HG02840 (cell line): ENCODE measurements at regions not wholly inside any gene's neighbourhood (a gene's known extent, or its start where the extent isn't known, plus 50 kb on each side); places are given as distances from the start of the nearest gene placed in this dataset.

Experiments used
- ATAC-seq: cut with Tn5 transposase; IDR thresholded peaks from one replicate; pipeline ENCODE4 v1.9.1; 2021; ENCODE audit warnings: mild to moderate bottlenecking, moderate library complexity, moderate number of reproducible peaks; ENCODE audit not compliant: unreplicated experiment, low FRiP score

GRCh38 chr6:134516582-134516981, 198.7 kb upstream of the SGK1 start:
- ATAC-seq: no peak

DNA sequence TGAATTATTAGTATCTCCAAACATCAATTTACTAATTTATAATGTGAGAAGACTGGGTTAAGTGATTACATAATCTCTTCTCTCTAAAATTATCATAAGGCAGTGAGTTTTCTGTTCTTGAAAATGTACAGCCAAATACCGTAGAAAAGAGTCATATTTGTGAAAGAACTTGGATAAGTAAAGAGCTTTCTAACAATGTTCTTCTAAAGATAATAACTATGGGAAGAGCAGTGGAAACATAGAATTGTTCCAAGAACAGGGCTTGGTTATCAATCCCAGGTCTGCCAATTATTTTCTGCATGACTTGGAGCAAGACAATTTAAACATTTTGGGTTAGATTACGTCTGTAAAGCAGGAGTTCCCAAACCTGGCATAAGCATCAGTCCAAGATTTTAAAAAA, 198.1 kb upstream of the SGK1 start:
- ATAC-seq: no peak

- ATAC-seq: no peak
Measured at GRCh38 chr6:134512981-134513391, 195.1 kb upstream of the SGK1 start.

GRCh38 chr6:134511984-134512683, 194.2 kb upstream of the SGK1 start:
- ATAC-seq: no peak

GRCh38 chr6:134510920-134511319, 193.0 kb upstream of the SGK1 start:
- no peak for ATAC-seq

DNA sequence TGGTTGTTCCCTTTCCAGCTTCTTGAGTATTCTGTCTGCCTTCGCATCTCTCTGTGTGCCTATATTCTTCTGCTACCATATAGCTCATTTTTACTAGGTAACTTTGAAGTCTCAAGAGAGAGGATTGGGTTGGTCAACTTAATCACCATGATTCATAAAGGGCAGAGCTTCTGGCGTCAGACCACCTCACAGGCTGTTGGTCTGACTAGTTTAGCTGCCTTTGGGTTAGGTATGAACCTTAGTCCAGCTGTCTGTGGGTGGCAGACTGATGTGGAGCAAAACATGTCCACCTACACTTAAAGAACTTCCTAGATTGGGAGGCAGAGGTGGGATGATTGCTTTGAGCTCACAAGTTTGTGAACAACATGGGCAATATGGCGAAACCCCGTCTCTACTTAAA, 192.2 kb upstream of the SGK1 start:
- ATAC-seq: no peak

GRCh38 chr6:134508862-134509498, 191.1 kb upstream of the SGK1 start:
- no peak for ATAC-seq

DNA sequence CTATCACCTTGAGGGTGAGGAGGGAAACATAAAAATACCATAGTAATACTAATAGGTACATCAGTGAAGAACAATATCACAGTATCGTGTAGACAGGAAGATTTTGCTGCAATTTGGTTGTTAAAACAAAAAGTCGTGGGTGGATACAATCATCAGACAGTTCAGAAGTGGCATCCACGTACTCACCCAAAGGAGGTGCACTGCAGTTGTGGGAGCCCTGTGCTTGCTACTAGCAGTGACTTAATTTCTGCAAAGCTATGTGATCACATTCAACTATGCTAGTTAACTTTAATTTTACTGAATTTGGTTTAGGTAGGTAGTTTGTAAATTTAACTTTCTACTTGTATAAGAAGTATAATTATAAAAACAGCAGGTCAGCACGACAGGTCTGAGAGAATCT, 188.2 kb upstream of the SGK1 start:
- ATAC-seq: no peak

DNA sequence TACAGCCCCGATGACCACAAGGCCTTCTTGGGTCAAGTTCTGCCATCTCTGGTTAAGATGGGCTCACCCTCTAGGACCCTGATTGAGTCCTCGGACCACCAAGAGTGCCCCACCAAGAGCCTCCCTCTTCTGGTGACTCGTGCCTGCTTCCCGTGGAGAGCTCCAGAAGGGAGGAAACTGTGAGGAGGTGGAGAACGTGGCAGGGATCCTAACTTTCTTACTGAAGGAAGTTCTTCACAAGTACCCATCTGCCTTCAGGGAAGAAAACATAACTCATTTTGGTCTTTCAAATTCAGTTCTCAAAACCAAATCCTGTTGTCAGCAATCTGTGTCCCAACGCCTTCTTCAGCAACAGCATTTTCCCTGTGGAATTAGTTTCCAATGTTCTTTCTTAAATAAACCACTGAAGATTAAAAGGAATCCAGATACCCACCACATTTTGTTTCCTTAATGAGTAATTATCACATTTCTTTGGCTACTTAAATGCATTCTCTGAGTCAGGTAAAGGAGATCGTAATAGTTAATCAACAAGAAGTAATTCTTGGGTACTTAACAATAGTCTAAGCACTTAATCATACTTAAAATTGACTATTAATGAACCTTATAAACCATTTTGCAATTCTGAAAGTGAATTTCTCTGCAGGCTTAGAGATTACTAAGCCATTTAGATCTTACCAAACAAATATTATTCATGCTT, 185.8 kb upstream of the SGK1 start:
- no peak for ATAC-seq

GRCh38 chr6:134502614-134503549, 185.0 kb upstream of the SGK1 start:
- no peak for ATAC-seq

- ATAC-seq: no peak
Measured at GRCh38 chr6:134495890-134496248, 178.0 kb upstream of the SGK1 start.

- ATAC-seq: no peak
Measured at GRCh38 chr6:134495203-134495889, 177.4 kb upstream of the SGK1 start.

- no peak for ATAC-seq
Measured at GRCh38 chr6:134493789-134494188, 175.9 kb upstream of the SGK1 start.

DNA sequence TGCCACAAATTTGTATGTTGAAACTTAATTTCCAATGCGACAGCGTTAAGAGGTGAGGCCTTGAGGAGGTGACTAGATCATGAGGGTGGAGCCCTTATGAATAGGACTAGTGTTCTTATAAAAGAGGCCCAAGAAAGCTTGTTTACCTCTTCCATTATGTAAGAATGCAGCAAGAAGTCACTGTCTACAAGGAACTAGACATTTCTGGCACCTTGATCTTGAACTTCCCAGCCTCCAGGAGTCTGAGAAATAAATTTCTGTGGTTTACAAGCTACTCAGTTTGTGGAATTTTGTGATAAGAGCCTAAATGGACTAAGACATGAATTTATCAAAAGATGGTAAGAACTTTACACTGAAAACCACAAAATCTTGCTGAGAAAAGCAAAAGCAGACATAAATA, 173.6 kb upstream of the SGK1 start:
- ATAC-seq: no peak

DNA sequence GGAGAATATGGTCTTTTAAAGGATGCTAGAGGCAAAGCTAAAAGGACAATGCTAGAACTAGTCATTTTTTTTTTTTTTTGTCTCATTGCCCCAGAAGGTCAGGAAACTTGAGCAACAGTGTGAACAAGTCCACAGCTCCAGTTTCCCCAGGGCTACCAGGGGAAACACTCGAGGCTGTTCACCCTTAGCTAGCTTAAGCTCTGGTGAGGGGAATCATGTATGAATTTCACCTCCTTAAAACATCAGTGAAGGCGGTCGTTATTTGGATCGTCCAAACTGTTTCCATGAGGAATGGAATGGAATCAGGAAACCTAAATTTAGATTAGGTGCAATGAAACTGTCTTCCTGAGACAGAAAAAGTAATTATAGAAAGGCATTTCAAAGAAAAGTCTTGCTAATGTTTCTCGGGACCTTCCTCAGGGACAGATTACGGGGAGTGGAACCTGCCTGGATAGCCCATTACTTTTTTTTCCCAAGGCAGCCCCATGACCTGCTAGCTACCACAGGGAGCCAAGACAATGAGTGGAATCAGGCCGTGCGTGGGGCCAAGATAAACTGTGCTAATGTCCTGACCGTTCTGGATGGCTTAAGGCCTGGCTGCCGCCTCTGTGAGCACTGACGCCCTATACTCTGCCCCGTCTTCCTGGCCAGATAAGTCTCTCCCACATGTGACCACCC, 164.8 kb upstream of the SGK1 start:
- no peak for ATAC-seq

GRCh38 chr6:134481966-134482365, 164.1 kb upstream of the SGK1 start:
- ATAC-seq: no peak

DNA sequence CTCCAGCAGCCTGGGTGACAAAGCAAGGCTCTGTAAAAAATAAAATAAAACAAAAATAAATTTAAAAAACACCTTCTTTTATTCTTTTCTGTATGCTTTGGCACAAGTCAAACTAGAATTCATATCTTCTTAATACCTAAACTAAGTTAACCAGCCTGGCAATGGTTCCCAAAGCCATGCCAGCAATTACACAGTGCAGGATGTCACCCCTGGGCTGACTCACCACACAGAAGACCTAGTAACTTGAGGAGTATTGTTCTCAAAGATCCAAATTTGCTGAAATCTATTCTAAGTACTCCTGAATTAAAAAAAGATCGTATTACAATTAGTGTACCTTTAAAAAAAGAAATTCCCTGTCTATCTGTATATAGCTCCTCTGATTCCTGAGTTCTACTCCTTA, 162.7 kb upstream of the SGK1 start:
- no peak for ATAC-seq

DNA sequence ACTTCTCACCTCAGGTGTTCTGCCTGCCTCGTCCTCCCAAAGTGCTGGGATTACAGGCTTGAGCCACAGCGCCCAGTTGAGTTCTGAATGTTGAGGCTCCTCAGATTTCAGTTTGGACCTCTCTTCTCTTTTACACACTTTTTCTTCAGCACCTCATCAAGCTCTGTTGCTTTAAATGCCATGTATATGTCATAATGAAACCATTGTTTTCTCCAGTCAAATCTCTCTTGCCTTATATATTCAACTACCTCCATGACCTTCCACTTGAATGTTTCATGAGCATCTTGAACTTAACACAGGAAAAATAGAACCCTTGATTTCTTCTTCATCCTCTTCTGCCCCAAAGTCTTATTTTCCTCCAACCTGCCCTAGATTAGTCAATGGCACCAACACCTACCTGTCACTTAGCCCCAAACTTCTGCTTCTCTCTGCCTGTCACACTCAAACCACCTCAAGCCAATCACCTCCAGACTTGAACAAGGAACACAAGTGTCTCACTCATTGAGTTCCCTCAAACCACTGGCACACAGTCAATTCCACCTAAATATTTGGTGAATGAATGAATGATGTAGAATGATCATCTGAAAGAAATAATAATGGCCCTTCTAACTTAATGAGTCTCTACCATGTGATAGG, 161.0 kb upstream of the SGK1 start:
- ATAC-seq: no peak

DNA sequence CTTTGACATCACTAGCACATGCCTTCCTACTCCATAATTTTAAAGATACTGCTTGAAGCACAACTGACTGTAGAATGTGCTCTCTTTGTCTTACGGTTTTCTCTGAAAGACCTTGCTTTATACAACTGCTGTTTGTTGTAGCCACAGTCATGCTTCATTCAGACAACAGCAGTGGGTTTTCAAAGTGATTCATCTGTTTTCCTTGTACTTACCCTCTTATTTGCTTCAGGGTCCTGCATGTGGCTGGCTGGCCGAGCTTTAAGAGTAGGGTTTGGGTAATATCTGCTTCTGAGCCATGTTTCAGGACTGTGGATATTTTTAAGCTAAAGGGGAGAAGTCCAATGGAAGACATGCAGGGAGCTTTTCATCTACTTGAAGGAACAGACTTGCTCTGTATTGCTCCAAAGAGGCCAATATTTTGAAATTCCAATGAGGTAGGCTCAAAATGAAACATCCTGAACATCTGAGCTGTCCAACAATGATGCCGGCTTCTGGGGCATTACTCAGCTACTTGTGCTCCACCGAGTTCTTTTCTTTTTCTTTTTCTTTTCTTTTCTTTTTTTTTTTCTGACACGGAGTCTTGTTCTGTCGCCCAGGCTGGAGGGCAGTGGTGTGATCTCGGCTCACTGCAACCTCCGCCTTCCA, 160.2 kb upstream of the SGK1 start:
- no peak for ATAC-seq
